ENCODE measurements at regions not wholly inside any gene's neighbourhood (a gene's known extent, or its start where the extent isn't known, plus 50 kb on each side); places are given as distances from the start of the nearest gene placed in this dataset.

- TF ChIP-seq, protein P1, sequence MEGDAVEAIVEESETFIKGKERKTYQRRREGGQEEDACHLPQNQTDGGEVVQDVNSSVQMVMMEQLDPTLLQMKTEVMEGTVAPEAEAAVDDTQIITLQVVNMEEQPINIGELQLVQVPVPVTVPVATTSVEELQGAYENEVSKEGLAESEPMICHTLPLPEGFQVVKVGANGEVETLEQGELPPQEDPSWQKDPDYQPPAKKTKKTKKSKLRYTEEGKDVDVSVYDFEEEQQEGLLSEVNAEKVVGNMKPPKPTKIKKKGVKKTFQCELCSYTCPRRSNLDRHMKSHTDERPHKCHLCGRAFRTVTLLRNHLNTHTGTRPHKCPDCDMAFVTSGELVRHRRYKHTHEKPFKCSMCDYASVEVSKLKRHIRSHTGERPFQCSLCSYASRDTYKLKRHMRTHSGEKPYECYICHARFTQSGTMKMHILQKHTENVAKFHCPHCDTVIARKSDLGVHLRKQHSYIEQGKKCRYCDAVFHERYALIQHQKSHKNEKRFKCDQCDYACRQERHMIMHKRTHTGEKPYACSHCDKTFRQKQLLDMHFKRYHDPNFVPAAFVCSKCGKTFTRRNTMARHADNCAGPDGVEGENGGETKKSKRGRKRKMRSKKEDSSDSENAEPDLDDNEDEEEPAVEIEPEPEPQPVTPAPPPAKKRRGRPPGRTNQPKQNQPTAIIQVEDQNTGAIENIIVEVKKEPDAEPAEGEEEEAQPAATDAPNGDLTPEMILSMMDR (IDR thresholded peaks at IDR 0.05; ENCODE audit: low read depth, low read length): no peak
- H3K4me3 ChIP-seq (ENCODE audit: low read depth, low read length): no peak overlapping the region
These were observed 393.7 kb downstream of the GPAM start for GRCh38 chr10:111789821-111790220.

DNA sequence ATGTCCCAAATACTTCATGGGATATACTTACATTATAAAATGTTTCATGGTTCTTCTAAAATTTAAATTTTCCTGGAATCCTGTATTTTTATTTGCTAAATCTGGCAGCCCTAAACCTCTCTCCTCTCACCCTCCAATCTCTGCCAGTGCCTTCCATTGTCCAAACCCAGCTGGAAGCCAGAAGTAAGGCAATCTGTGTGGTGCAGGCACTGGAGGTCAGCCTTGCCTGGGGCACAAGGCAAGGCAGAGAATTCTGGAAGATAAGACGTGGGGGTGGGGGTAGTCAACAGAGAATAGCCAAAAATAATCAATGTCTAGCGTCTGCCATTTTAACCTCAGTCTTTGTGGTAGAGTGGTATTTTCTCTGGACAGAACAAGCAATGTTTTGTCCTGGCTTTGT lies 381.7 kb downstream of the GPAM start:
- TF ChIP-seq, protein P1 (IDR thresholded peaks at IDR 0.05; ENCODE audit: low read depth, low read length): no peak

DNA sequence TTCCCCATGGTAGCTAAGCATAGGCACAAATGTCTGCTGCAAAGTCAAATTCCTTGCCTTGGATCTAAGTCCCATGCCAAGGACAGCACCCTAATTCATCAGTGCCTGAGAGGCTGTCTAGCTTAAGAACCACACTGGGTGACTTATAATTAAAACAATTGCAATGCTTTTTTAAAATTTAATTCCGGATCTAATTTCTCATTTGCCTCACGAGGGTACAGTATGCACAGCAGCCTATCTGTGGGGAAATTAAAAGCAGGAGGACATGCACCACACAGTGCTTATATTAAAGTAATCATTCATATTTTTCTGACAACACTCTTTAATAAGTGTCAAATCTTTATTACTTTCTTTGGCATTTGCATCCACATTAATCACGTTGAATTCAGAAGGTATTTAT lies 378.8 kb downstream of the GPAM start:
- TF ChIP-seq, protein P1 (IDR thresholded peaks at IDR 0.05; ENCODE audit: low read depth, low read length): no peak
- H3K4me3 ChIP-seq (ENCODE audit: low read depth, low read length): no peak overlapping the region

More for the DNA sequence above, 381.7 kb downstream of the GPAM start:
- H3K4me3 ChIP-seq (ENCODE audit: low read depth, low read length): no peak overlapping the region

DNA sequence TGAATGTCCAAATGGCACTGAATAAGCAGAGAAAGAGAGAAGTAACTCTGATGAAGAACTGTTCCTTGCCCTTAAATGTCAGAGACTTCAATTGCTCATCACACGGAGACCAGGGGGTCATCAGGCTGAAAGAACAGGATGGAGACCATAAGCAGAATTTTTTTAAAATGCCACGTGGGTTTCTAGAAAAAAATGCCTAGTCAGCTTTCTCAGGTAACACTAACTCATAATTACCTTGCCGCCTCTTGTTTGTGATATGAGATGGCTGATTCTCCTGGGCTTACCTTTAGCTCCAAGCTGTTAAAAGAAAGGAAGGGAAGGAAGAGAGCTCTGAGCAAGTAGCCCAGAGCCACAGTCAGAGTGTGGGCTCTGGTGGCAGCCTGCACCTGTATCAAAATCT lies 372.0 kb downstream of the GPAM start:
- H3K4me3 ChIP-seq (ENCODE audit: low read depth, low read length): no peak overlapping the region
- TF ChIP-seq, protein P1 (IDR thresholded peaks at IDR 0.05; ENCODE audit: low read depth, low read length): no peak

DNA sequence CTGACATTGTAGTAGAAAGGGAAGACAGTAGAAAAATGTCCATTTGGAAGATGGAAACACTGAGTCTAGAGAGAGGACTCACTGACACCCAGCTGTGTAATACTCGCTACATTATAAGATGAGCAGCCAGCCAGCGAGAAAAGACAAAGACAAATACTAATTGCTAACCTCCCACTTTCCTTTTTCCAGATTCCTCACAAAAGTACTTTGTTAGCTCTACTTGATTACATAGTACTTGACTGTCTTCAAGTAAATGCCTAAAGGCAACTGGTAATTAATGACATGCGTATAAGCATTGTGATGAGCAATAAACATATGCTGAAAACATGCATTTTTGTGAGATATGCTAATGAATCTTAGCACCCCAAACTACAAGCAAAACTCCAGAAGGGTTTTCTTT lies 363.1 kb downstream of the GPAM start:
- no peak overlapping the region for H3K4me3 ChIP-seq (ENCODE audit: low read depth, low read length)
- TF ChIP-seq, protein P1 (IDR thresholded peaks at IDR 0.05; ENCODE audit: low read depth, low read length): no peak

- TF ChIP-seq, protein P1 (IDR thresholded peaks at IDR 0.05; ENCODE audit: low read depth, low read length): no peak
- H3K4me3 ChIP-seq (ENCODE audit: low read depth, low read length): no peak overlapping the region
These were observed 361.7 kb downstream of the GPAM start for GRCh38 chr10:111821871-111822270.

- TF ChIP-seq, protein P1 (IDR thresholded peaks at IDR 0.05; ENCODE audit: low read depth, low read length): no peak
- no peak overlapping the region for H3K4me3 ChIP-seq (ENCODE audit: low read depth, low read length)
These were observed 360.9 kb downstream of the GPAM start for GRCh38 chr10:111822661-111823060.

Data from WI38 (cell line).